Heart left ventricle (tissue), 13 donors: ENCODE measurements at regions not wholly inside any gene's neighbourhood (a gene's known extent, or its start where the extent isn't known, plus 50 kb on each side); places are given as distances from the start of the nearest gene placed in this dataset.
"Not testable (repeated sequence)": the region's sequence is repeated elsewhere in the genome, so short reads cannot be mapped to it uniquely, and the experiment has no call there.

Experiments used
- POLR2A ChIP-seq, 2 donors: fragments of 450-650 bp; IDR thresholded peaks; one replicate each; pipeline ENCODE4 v1.6.1; 2017; ENCODE audit warnings: antibody characterized with exemption in 2 of 2, mild to moderate bottlenecking in 2 of 2, moderate library complexity in 2 of 2
- TF ChIP-seq, protein P1 (sequence below), 12 donors: fragments of 200-600 bp; sonication (generic) in 4 of 12; IDR thresholded peaks; one replicate each; pipeline versions ENCODE4 v1.5.0 to v1.8.0; 2018 to 2022; ENCODE audit warnings: antibody characterized with exemption in 12 of 12, mild to moderate bottlenecking in 5 of 12
- donor health status: ischemic (EF 13 %, LVEDD 7.1; RV severe dilation, severe dysfunction).
- donor health status: DM: no; HTN: yes; CAD: no.
- donor health status: DM: no; HTN: no; CAD: no.
- donor health status: ischemic (EF 25% LVEDD 6.9; RV normal size, moderate dysfunction).
- donor health status: ischemic (EF 25% LVEDD 5.7; RV mildly dilated, moderate dysfunction).
- donor health status: ischemic (EF 35%, LVEDD 5.7; RV mildly dilated, moderate dysfunction).
- donor health status: nonischemic (EF 11% LVEDD 7.7; RV severe dilation, severe dysfunction).
- donor health status: DM: yes; HTN: yes; CAD: no.
- donor health status: PGD.
- donor health status: ischemic (EF 29% LVEDD 5.4; RV normal size, mild dysfunction).
- donor health status: nonischemic (EF 23%, LVEDD 6.1; RV moderate dilation, normal function).

DNA sequence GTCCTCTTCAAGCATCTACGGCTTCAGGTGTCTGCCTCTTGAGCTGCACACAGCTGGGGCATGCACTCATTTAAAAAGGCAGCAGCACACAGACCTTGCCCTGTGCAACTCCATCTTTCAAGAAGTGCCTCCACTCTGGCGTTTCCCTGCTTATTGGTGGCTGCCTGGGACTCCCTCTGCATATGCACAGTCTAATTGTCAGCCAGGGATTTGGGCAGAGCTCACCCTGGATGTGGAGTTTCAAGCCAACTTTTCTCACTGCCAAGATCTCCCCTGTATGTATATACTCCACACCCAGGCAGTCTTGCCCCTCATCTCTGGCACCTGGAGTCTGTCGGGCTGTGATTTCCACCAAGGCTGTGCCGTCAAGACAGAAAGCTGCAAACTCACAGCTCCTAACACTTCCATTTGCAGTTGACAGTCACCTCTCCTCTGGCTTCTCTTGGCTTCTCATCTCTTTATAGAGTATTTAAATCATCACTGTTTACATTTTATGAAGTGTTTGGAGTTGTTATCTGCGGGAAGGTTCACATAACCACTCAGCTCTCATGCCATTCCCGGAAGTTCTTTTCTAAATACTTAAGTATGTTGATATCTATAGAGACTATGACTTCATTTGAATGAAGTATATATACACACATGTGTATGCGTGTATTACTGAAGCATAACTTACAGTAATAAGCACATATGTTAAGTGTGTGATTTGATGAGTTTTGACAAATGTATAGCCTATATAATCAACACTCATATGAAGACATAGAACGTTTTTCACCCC lies 128.2 kb downstream of the NPIPB11 start:
- TF ChIP-seq POLR2A (IDR thresholded peaks at IDR 0.05) = not testable (repeated sequence)
- TF ChIP-seq, protein P1, sequence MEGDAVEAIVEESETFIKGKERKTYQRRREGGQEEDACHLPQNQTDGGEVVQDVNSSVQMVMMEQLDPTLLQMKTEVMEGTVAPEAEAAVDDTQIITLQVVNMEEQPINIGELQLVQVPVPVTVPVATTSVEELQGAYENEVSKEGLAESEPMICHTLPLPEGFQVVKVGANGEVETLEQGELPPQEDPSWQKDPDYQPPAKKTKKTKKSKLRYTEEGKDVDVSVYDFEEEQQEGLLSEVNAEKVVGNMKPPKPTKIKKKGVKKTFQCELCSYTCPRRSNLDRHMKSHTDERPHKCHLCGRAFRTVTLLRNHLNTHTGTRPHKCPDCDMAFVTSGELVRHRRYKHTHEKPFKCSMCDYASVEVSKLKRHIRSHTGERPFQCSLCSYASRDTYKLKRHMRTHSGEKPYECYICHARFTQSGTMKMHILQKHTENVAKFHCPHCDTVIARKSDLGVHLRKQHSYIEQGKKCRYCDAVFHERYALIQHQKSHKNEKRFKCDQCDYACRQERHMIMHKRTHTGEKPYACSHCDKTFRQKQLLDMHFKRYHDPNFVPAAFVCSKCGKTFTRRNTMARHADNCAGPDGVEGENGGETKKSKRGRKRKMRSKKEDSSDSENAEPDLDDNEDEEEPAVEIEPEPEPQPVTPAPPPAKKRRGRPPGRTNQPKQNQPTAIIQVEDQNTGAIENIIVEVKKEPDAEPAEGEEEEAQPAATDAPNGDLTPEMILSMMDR (IDR thresholded peaks at IDR 0.05) = not testable (repeated sequence)
